HG03378 (cell line): ENCODE measurements at regions not wholly inside any gene's neighbourhood (a gene's known extent, or its start where the extent isn't known, plus 50 kb on each side); places are given as distances from the start of the nearest gene placed in this dataset.

Source experiments
- ATAC-seq: cut with Tn5 transposase; IDR thresholded peaks from one replicate; pipeline ENCODE4 v1.9.1; 2021; ENCODE audit warnings: mild to moderate bottlenecking, moderate library complexity; ENCODE audit not compliant: unreplicated experiment

DNA sequence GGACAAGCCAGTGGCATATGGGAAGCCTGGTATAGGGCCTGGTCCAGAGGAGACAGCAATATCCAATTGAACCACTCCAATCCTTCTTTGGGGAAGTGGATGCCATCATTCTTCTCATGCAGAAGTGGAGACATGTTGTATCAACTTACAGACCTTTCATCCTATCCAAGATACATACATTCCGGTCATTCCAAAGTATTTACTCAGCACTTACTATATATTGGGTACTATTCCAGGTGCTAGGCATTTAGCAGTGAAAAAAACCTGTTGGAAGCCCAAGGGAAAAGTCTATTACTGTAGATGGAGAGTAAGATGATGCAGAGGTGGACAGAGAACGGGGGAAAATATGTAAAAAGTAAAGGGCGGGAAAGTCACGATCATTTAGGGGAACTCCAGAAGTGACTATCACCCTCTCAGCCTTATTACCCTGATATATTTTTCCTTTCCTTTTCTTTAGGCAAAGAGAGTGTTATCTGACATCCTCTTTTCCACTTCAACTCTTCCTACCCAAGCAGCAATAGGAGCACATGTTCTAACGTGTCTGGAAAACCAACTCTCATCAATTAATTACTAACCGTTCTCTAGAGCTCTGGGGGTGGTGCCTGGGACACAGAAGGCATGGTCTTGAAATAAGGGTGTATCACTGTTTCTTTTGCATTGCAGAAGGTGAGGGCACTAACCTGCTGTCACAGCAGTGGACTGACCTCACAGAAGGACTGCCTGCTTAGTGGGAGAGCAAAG lies 210.1 kb upstream of the MAF start:
- no peak for ATAC-seq

DNA sequence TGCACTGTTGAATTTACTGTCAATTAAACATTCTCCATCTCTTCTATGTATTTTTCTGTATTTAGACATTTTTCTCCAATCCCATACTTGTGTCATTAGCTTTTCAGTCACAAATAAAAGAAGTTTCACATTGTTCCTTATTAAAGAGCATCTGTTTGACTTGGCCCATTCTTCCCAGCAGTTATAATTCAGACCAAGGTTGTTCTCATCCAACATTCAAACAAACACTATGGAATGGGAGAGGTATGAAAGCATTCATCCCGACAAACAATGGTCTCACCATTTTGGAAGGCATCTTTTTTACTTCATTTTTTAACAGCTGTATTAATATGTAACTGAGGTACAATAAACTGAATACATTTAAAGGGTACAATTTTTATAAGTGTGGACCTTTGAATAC lies 208.8 kb upstream of the MAF start:
- no peak for ATAC-seq

DNA sequence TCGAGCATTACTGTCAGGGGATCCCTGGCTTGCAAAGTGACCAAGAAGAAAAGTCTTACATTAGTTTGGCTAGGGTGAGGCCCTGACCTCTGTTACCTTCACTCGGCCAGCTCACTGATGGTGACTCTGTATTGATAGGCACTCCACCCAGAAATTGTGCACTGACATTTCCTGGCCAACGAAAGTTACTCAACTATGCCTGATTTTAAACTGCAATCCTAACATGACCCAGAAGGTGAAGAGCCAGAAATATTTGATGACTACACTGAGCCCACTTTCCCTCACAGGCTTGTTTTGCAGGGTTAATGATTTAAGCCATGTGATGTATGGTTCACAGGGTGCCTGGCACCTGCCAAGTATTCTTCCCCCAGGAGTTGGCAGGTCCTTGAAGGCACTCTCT lies 208.2 kb upstream of the MAF start:
- no peak for ATAC-seq

DNA sequence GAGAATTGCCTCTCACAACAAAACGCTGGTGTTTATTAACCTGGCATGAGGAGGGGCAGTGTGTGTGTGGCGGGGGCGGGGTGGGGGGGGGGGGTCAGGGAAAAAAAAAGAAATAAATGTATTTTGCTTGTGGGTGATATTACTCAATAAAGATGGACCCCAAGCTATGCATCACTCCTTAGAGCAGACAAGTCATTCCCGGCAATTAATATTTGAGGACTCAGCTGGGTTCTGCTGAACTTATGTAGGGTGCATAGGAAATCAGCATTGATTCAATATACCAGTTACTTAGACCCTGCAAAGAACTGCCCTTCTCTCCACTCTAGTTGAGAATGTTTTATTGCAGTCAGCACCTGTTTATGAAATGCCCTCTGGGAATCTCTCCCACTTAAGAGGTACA lies 206.2 kb upstream of the MAF start:
- ATAC-seq, result no peak

DNA sequence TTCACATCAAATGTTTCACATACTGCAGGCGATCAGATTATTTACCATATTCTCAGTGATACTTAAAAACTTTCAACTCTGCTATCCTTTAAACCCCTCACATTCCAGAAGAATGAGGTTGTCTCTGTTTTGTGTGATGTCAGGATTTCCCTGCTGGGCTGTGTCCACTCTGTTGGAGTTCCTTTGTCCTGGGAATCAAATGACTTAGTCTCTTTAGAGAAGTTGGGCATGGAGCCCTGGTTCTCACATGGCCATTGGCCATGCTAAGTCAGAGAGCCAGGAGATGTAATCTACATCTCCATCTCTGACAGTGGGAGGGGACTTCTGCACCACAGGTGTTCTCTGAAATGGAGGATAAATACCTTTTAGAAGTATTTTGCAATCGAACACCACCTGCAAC lies 205.1 kb upstream of the MAF start:
- no peak for ATAC-seq

DNA sequence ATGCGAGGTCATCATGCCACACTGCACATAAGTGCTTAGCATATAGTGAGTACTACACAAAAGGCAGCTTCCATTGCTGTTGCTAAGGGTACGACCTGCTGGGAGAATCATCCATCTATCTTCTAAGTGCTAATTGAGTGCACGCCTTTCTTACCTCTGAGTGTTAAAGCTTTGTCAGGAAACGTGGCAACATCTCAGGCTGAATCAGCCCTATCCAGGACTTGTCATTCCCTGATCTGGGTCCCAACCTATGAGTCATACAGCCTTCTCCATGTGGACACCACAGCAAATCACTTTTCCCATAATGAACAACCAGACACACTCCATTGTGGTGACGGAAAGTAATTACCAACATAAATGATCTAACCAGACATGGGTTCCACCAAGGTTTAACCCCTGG lies 201.1 kb upstream of the MAF start:
- ATAC-seq, result no peak

DNA sequence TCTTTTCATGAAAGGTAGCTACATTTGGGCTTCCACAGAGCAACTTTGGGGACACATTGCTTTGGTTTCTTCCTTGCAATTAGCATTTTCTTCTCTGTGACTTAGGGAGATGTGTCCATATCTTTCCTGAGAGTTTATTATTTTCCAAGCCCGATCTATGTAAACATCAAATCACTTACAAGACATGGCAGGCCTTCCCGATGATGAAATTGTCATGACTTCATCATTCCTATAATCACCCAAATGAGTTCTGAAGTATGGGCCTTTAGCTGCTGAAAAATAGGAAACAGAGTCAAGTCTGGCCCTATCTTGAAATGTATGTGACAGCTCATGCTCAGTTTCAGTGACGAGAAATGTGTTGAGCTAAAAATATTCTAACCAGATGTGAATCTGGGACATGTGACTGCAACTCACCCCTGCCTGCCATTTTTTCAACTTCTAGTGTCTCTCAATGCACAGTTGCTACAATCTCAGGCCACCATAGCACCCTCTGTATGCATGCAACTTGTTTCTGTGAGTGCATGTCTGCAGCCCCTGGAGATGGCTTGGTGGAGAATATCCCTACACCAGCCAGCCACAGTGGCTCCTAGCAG lies 199.6 kb upstream of the MAF start:
- no peak for ATAC-seq

DNA sequence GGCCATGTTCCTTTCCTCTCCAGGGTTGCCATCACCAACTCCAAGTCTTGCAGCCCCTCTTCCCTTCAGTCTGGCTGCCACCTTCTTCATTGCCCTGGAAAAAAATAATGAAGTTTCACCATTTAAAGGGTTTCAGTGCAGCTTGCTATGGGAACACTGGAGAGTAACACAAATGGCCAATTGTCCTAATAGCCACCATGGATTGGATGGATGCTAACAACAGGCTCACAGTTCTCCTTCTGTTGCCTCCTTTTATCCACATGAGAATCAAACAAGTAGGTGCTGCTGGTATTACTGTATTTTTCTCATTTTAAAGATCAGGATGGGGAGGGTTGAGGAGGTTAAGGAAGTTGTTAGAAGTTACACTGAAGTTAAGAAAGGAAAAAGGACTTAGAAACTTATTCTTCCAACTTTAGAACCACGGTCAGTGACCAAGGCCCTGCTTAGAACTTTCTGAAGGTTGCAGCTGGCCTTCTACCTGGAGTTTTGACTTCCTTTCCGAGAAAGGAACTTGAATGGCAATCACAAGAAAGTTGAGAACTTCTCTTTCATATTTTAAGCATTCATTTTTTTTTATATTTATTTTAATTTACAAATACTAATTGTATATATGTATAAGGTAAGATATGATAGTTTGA lies 198.0 kb upstream of the MAF start:
- ATAC-seq, result no peak

DNA sequence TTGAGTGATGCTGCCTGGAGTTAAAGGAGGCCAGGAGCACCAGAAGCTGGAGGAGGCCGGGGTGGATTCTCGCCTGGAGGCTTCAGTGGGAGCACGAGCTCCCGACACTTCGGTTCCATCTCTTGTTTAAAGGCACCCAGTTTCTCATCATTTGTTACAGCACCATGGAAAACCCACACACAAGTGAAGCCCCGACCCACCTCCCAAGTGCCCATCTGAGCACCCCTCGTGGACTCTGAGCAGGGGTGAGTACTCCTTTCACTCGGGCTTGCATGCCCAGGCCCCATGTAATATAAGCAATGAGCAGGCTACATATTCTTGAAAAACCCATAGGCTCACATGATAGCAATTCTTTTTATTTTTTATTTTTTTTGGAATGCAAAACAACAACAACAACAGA lies 196.9 kb upstream of the MAF start:
- ATAC-seq, result no peak

DNA sequence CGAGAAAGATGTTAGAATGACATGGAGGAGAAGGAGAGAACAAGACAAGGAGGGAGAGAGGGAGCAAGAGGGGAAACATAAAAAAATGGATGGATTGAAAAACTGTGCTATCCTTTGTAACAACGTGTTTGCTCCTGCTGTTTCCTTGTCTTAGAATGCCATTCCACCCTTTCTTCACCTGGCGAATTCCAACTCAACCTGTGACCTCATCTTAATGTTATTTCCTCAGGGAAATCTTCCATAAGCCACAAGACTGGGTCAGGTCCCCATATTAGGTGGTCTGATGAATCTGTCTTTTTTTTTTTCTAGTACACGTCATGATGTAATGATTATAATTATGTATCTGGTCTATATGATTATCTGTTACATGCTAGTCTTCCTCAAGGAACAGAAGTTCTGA lies 195.0 kb upstream of the MAF start:
- ATAC-seq, result no peak

DNA sequence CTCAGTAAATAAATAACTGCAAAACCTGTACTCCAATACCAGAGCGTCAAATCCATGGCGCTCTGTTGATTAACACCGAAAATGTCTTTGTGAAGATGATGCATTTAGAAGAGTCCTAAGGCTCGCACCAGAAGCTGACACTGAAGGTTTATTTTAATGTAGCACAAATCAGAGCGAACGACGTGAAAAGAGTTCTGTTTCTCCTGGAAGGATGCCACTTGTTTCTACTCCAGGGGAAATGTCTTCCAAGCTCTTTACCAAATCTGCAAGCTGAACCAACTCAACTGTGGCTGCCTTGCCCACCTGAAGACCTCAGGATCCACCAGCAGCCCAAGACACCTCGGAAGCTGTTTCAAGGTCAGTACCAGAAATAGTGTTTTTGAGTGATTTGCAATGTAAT lies 194.4 kb upstream of the MAF start:
- no peak for ATAC-seq

DNA sequence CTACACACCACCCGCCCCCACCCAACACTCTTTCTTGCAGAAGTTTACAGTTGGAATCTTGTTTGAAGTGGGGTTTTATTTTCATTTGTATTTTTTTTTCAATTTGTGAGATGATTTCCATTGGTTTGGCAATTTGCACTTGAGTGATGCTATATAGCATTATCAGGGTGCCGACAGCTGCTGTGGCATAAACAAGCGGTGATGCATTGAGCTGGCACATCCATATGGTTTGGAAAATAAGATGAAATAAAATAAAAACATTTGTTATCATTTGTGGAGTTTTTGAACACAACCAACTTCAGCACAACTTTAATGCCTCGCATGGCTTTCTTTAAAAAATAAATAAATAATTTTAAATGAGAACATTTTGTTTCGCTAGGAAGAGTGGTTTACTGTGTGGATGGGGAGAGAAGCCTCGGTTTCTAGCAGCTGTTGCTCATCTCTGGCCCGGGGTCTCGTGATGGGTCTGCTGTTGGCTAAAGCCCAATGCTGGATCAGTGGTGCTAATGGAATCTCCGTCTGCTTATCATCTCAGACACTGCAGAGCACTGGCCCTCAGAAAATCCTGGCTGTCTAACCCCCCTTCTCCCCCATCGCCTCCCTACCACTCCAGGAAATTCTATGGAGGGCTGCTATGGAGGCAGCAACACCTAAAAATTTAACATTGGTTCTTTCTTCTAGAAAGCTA lies 192.3 kb upstream of the MAF start:
- ATAC-seq, result no peak

DNA sequence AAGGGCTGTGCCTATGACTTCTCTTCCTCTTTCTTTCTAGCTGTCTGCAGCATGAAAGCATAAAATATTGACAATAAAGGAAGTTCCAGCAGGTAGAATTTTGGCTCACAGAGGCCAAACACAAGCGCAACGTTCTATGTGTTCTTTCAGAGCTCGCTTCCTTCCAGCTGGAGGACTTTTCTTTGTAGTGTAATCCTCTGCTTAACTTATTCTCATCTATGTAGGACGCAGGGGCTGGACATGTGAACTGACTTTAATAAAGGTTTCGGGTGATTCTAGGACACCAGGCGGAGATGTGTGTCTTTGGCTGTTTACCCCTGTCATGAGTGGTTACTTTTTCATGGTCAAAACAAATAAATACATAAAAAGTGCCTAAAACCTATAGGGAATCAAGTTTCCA lies 191.5 kb upstream of the MAF start:
- ATAC-seq, result no peak

DNA sequence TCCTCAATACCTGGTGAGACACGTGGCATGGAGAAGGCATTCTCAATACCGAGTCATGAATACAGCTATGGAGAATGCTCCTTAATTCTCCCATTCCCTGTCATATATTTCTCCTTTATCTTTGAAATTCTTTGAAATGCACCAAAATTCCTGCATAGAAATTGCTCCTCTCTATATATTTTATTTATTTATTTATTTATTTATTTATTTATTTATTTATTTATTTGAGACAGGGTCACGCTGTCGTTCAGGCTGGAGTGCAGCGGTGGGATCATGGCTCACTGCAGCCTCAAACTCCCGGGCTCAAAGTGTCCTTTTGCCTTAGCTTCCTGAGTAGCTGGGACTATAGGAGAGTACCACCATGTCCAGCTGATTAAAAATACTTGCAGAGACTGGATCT lies 190.3 kb upstream of the MAF start:
- no peak for ATAC-seq

DNA sequence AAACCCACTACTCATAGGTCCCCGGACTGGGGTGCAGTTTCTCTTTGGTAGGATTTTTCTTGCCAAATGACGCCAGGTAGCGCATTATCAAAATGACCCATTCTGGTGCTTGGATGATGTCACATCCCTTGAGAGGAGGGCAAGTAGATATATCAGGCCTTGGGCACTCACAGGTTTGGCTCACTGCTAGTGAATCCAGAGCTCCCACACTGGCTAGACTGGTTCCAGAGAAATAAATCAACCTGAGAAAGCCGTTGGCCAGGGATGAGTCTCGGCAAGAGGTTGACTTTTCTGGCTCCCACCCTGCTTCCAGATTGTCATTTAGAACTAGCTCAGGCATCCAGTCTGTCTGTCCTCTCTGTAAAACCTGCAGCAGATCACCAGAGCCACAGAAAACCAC lies 188.4 kb upstream of the MAF start:
- no peak for ATAC-seq

DNA sequence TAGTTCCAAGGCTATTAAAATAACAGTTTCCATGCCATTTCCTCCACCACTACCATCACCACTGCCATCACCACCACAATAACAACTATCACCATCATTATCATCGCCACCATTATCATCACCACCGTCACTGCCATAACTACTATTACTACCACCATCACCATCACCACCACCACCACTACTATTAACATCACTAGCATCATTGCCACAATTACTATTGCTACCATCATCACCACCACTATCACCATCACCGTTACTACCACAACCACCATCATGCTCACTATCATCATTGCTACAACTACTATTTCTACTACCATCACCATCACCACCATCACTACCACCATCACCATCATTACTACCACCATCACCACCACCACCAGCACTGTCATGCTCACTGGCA lies 185.9 kb upstream of the MAF start:
- no peak for ATAC-seq

DNA sequence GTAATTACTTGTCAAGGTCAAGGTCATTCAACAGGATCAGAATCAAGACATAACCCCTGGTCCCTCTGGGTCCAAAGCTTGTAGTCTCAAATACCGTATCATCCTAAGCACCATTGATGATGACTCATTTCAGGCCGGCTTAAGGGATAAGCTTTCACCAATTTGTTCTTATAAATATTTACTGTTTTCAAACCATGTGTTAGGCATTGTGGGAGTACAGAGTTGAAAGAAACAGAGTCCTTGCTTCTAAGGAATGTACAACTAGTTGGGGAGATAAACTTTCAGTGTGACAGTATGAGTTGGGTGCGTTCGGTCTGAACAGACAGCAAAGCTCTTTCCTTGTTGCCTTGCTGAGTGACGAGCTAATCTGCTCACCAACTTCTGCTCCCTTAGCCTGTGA lies 183.5 kb upstream of the MAF start:
- no peak for ATAC-seq

DNA sequence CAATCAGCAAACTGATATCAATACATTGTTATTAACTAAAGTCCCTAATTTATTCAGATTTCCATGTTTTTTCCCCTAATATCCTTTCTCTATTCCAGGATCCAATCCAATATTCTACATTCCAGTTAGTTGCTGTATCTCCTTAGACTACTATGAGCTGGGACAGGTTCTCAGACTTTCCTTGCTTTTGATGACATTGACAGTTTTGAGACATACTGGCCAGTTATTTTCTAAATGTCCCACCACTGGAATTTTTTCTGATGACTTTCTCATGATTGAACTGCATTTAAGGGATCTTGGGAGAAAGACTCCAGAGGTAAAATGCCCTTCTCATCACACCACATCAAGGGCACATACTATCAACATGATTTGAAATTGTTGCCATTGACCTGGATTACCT lies 177.1 kb upstream of the MAF start:
- ATAC-seq, result no peak

DNA sequence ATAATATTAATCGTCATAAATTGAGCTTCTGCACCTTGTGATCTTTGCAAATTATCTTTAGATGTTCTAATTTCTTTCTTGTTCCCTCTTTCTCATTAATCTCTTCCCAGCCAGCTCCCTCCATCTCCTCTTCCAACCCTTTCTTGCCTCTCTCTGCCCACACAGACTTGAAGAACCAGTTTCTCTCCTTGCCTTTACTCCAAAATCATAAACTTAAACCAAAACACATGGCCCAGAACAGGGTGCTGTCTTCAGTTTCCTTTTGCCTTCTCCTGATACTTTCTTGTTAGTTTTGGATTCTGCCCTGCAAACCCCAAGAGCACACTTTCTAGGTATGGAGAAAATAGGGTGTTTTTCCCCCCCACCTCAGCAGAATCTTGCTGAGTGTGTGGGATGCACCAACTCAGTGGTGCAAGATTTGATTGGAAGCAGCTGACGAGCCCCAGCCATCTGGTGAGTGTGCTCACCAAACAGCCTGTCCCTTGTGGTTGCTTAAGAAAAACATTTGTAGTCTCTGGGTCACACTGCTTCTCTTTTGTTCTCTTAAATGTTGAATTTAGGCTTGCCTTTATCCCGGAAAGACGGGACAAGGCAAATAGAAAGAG lies 175.8 kb upstream of the MAF start:
- no peak for ATAC-seq

DNA sequence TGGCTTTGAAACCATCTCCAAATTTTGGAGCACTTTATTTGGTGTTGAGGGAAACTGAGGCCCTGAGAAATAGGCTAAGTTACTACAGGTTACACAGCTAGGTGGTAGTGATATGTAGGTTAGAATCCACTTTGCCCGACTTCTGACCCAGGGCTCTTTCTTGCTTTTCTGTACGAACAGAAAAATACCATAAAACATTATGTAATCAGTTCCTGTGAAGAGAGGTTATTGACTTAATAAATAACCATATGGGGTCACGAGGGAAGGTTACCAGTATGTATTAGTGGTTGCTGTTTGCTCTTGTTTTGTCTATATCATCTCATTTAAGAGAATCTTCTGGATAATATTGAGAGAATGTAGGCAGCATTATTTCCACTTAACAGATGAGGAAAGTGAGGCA lies 172.2 kb upstream of the MAF start:
- ATAC-seq, result no peak

DNA sequence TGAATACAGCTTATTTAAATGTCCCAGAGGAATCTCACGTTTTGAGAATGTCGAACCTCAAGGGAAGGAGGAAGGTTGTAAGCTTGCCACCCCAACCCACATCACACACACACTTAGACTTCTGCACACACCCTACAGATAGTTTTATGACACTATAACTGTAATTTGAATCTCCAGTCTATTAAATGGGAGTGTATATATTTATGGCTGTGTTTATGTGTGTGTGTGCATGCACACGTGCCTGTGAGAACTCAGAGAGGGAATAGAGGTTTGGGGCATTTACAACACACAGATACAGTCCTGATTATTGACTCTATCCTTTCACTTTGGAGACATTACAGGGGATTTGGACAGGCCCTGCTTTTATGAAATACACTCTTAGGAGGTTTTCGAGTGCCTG lies 171.5 kb upstream of the MAF start:
- no peak for ATAC-seq
